Endothelial cell of umbilical vein (primary cell): ENCODE measurements at regions not wholly inside any gene's neighbourhood (a gene's known extent, or its start where the extent isn't known, plus 50 kb on each side); places are given as distances from the start of the nearest gene placed in this dataset.

Source experiments
- BruUV-seq: library from RNA; stranded (reverse); fragments of 400-500 nt; replicated peaks from 2 replicates; lab custom pipeline; 2021; lab: Mats Ljungman, UMichigan
- CTCF ChIA-PET: fragments of 300-600, 350-600 bp; sonication (Branson Sonifier 250); formaldehyde crosslinking; loops from one replicate; lab custom pipeline; 2021; ENCODE audit warnings: antibody characterized with exemption, inconsistent platforms; lab: Charles Lee
- POLR2A ChIA-PET: fragments of 300-600, 350-600 bp; sonication (Branson Sonifier 250); formaldehyde crosslinking; loops from one replicate; lab custom pipeline; 2021; ENCODE audit warnings: antibody characterized with exemption, inconsistent platforms; lab: Charles Lee
- DNase-seq: peaks from one replicate; pipeline ENCODE4 v3.0.0-alpha.2; 2011; ENCODE audit warnings: low read depth, low spot score
- FAIRE-seq: peaks from 2 replicates; lab custom pipeline; 2011; peaks lifted over from hg19 to GRCh38; lab: Jason Lieb, UNC
- H2AFZ ChIP-seq: 2 replicates; pipeline ENCODE4 v1.6.0; 2012; ENCODE audit warnings: low read depth, low read length, control low read depth, inconsistent platforms
- H3K27ac ChIP-seq: 2 replicates; pipeline ENCODE4 v1.5.1; 2011; ENCODE audit warnings: low read depth, mild to moderate bottlenecking, control low read depth, low read length, moderate library complexity; ENCODE audit not compliant: insufficient read depth
- H3K27me3 ChIP-seq, 2 experiments: 2 replicates each; pipeline versions ENCODE4 v1.6.0 to v1.6.1; 2011; ENCODE audit warnings: low read length in 2 of 2, mixed read lengths in 1 of 2; ENCODE audit not compliant: control insufficient read depth in 2 of 2, insufficient read depth in 2 of 2
- H3K36me3 ChIP-seq, 2 experiments: 2 replicates in 1 of 2; 3 replicates in 1 of 2; pipeline ENCODE4 v1.5.1; 2011; ENCODE audit warnings: low read length in 2 of 2, mild to moderate bottlenecking in 1 of 2, moderate library complexity in 1 of 2; ENCODE audit not compliant: control insufficient read depth in 2 of 2, insufficient read depth in 2 of 2; ENCODE audit errors: extremely low read depth in 1 of 2
- H3K4me1 ChIP-seq: 3 replicates; pipeline ENCODE4 v1.5.1; 2011; ENCODE audit warnings: mild to moderate bottlenecking, low read length; ENCODE audit not compliant: control insufficient read depth, insufficient read depth; ENCODE audit errors: extremely low read depth
- H3K4me2 ChIP-seq: 2 replicates; pipeline ENCODE4 v1.6.1; 2011; ENCODE audit warnings: low read length, control low read depth, mixed read lengths; ENCODE audit not compliant: insufficient read depth
- H3K4me3 ChIP-seq, 3 experiments: fragments of 200-600 bp in 1 of 3; sonication (generic), shearing (Covaris generic) in 1 of 3; replicated peaks in 1 of 3; 2 replicates each; pipeline ENCODE4 v1.5.1; 2011 to 2016; ENCODE audit warnings: control low read depth in 3 of 3, low read length in 3 of 3, mild to moderate bottlenecking in 2 of 3, inconsistent platforms in 1 of 3, low read depth in 1 of 3, moderate library complexity in 1 of 3; ENCODE audit not compliant: insufficient read depth in 1 of 3
- H3K79me2 ChIP-seq: 2 replicates; pipeline ENCODE4 v1.6.0; 2012; ENCODE audit warnings: low read length, inconsistent platforms; ENCODE audit not compliant: control insufficient read depth, insufficient read depth
- H3K9ac ChIP-seq: replicated peaks from 2 replicates; pipeline ENCODE3; 2011; ENCODE audit warnings: low read length, control low read depth; ENCODE audit not compliant: insufficient read depth; ENCODE audit errors: extremely low read depth
- H3K9me1 ChIP-seq: replicated peaks from 3 replicates; pipeline ENCODE4 v1.6.0; 2011; ENCODE audit warnings: mild to moderate bottlenecking, low read length; ENCODE audit not compliant: control insufficient read depth, insufficient read depth; ENCODE audit errors: extremely low read depth
- H3K9me3 ChIP-seq: replicated peaks from 2 replicates; pipeline ENCODE4 v1.5.1; 2012; ENCODE audit warnings: low read length, inconsistent platforms; ENCODE audit not compliant: control insufficient read depth, insufficient read depth
- H4K20me1 ChIP-seq: replicated peaks from 2 replicates; pipeline ENCODE3; 2011; ENCODE audit warnings: mild to moderate bottlenecking, low read length; ENCODE audit not compliant: control insufficient read depth, insufficient read depth; ENCODE audit errors: extremely low read depth
- CTCF ChIP-seq, 2 donors: IDR thresholded peaks; 1 replicate in 1 of 2; 2 replicates in 1 of 2; pipeline ENCODE4 v1.5.1; 2011; ENCODE audit warnings: low read length in 2 of 2, mild to moderate bottlenecking in 2 of 2, moderate library complexity in 2 of 2, control low read depth in 1 of 2, inconsistent platforms in 1 of 2, low read depth in 1 of 2; ENCODE audit not compliant: insufficient read depth in 1 of 2; ENCODE audit errors: extremely low read depth in 1 of 2
- EZH2 ChIP-seq: IDR thresholded peaks from 2 replicates; pipeline ENCODE4 v1.6.1; 2012; ENCODE audit warnings: borderline replicate concordance, low read depth, mild to moderate bottlenecking, moderate library complexity, low read length, inconsistent platforms; ENCODE audit not compliant: severe bottlenecking
- FOS ChIP-seq: IDR thresholded peaks from 2 replicates; pipeline ENCODE4 v1.6.1; 2011; ENCODE audit warnings: mild to moderate bottlenecking, low read length, moderate library complexity, borderline replicate concordance; ENCODE audit not compliant: insufficient read depth
- GATA2 ChIP-seq: IDR thresholded peaks from 2 replicates; pipeline ENCODE4 v1.7.0; 2011; ENCODE audit warnings: low read depth, mild to moderate bottlenecking, moderate library complexity, mixed read lengths, low read length; ENCODE audit not compliant: insufficient read length, insufficient read depth
- JUN ChIP-seq: IDR thresholded peaks from 2 replicates; pipeline ENCODE4 v1.6.1; 2011; ENCODE audit warnings: borderline replicate concordance, low read depth; ENCODE audit not compliant: insufficient read length, insufficient read depth
- MAX ChIP-seq: IDR thresholded peaks from 2 replicates; pipeline ENCODE4 v1.6.1; 2011; ENCODE audit not compliant: insufficient read depth, insufficient read length
- MYC ChIP-seq: IDR thresholded peaks from one replicate; pipeline ENCODE4 v1.6.1; 2011; ENCODE audit warnings: mild to moderate bottlenecking, low read depth, low read length
- POLR2A ChIP-seq: IDR thresholded peaks from 2 replicates; pipeline ENCODE4 v1.6.1; 2012; ENCODE audit warnings: low read depth, mild to moderate bottlenecking, control low read depth, low read length
- POLR2AphosphoS5 ChIP-seq: IDR thresholded peaks from 2 replicates; pipeline ENCODE4 v1.6.1; 2012; ENCODE audit warnings: low read depth, mild to moderate bottlenecking, control low read depth, low read length, moderate library complexity; ENCODE audit not compliant: insufficient read depth
- dilution Hi-C: fragments of 300-500 bp; cut with MboI; formaldehyde crosslinking; loops from one replicate; pipeline ENCODE4 v1.15.0; 2019; ENCODE audit warnings: low sequenced_read_pairs; ENCODE audit not compliant: extremely low pct_ligation_motif_present
- intact Hi-C: fragments of 100-400 bp; cut with micrococcal nuclease; formaldehyde crosslinking; loops from one replicate; pipeline ENCODE4 v1.10.0; 2022

GRCh38 chr2:6574121-6574520, 291.6 kb downstream of the CMPK2 start:
- Histone ChIP-seq H3K27ac (no peak overlapping the region), H2AFZ (no peak overlapping the region), H3K9me3 (no peaks in the 10 kb centered on the region), H3K9me1 (no peaks in the 10 kb centered on the region), H3K36me3 (no peaks in the 10 kb centered on the region), H3K4me2 (no peak overlapping the region), H3K4me3 (no peak overlapping the region), H3K27me3 (no peaks in the 10 kb centered on the region), H3K79me2 (no peaks in the 10 kb centered on the region), H3K4me1 (no peaks in the 10 kb centered on the region), H3K9ac (no peak overlapping the region), H4K20me1 (no peaks in the 10 kb centered on the region)
- intact Hi-C loops (no loop called here), dilution Hi-C loops (no loop called here)
- no peak for FAIRE-seq
- no peak for TF ChIP-seq JUN
- TF ChIP-seq EZH2, result no peak
- TF ChIP-seq POLR2A, result no peak
- TF ChIP-seq GATA2, result no peak
- TF ChIP-seq POLR2AphosphoS5, result no peak
- TF ChIP-seq MYC, result no peak
- no peak for TF ChIP-seq MAX
- no peak for TF ChIP-seq FOS
- no peak for TF ChIP-seq CTCF (IDR thresholded peaks at IDR 0.05; ENCODE audit: extremely low read depth in 1 of 2, insufficient read depth in 1 of 2, low read depth in 1 of 2, low read length in 2 of 2)
- no peak for DNase-seq
- ChIA-PET CTCF (no interaction called here), POLR2A (no interaction called here)
- BruUV-seq, result no TSS peak
